H9 (cell line): ENCODE measurements at regions not wholly inside any gene's neighbourhood (a gene's known extent, or its start where the extent isn't known, plus 50 kb on each side); places are given as distances from the start of the nearest gene placed in this dataset.

Experiments used
- DNase-seq: peaks from one replicate; pipeline ENCODE4 v3.0.0-alpha.2; 2017
- H2AFZ ChIP-seq: one replicate; pipeline ENCODE4 v1.6.1; 2013; ENCODE audit warnings: mild to moderate bottlenecking, low read length, control low read depth, moderate library complexity
- H2AK5ac ChIP-seq: 2 replicates; pipeline ENCODE4 v1.6.1; 2013; ENCODE audit warnings: low read length, control low read depth, mixed read lengths; ENCODE audit not compliant: insufficient read length
- H2BK120ac ChIP-seq: one replicate; pipeline ENCODE4 v1.6.1; 2013; ENCODE audit warnings: low read depth, mild to moderate bottlenecking, low read length, control low read depth, inconsistent platforms; ENCODE audit not compliant: poor library complexity, severe bottlenecking
- H2BK12ac ChIP-seq: 2 replicates; pipeline ENCODE4 v1.6.1; 2013; ENCODE audit warnings: low read length, control low read depth, mixed read lengths, low read depth; ENCODE audit not compliant: insufficient read length
- H2BK15ac ChIP-seq: 2 replicates; pipeline ENCODE4 v1.6.1; 2013; ENCODE audit warnings: low read depth, low read length, control low read depth
- H2BK20ac ChIP-seq: one replicate; pipeline ENCODE4 v1.6.1; 2013; ENCODE audit warnings: low read depth, mild to moderate bottlenecking, low read length, control low read depth, inconsistent platforms; ENCODE audit not compliant: poor library complexity, severe bottlenecking
- H2BK5ac ChIP-seq: 2 replicates; pipeline ENCODE4 v1.6.1; 2013; ENCODE audit warnings: low read length, control low read depth, mixed read lengths; ENCODE audit not compliant: insufficient read length
- H3K14ac ChIP-seq: 2 replicates; pipeline ENCODE4 v1.6.1; 2013; ENCODE audit warnings: low read length, control low read depth; ENCODE audit not compliant: insufficient read depth
- H3K18ac ChIP-seq: 2 replicates; pipeline ENCODE4 v1.6.1; 2013; ENCODE audit warnings: low read depth, mild to moderate bottlenecking, mixed read lengths, low read length, control low read depth; ENCODE audit not compliant: insufficient read length
- H3K23ac ChIP-seq: 2 replicates; pipeline ENCODE4 v1.6.1; 2013; ENCODE audit warnings: low read length, control low read depth, mixed read lengths, low read depth; ENCODE audit not compliant: insufficient read length
- H3K23me2 ChIP-seq: 2 replicates; pipeline ENCODE4 v1.6.1; 2013; ENCODE audit warnings: low read depth, mild to moderate bottlenecking, mixed read lengths, low read length, control low read depth; ENCODE audit not compliant: insufficient read length, poor library complexity, severe bottlenecking
- H3K27ac ChIP-seq: 2 replicates; pipeline ENCODE4 v1.5.1; 2013; ENCODE audit warnings: low read length, control low read depth, mixed read lengths, low read depth; ENCODE audit not compliant: insufficient read length
- H3K27me3 ChIP-seq: 2 replicates; pipeline ENCODE4 v1.6.1; 2013; ENCODE audit warnings: low read length, control low read depth, inconsistent platforms; ENCODE audit not compliant: insufficient read depth
- H3K4ac ChIP-seq: 2 replicates; pipeline ENCODE4 v1.6.1; 2013; ENCODE audit warnings: low read depth, mild to moderate bottlenecking, control low read depth, inconsistent platforms, low read length, moderate library complexity
- H3K4me1 ChIP-seq: 2 replicates; pipeline ENCODE4 v1.6.1; 2013; ENCODE audit warnings: low read length, control low read depth, inconsistent platforms; ENCODE audit not compliant: insufficient read depth
- H3K4me2 ChIP-seq: 2 replicates; pipeline ENCODE4 v1.6.1; 2013; ENCODE audit warnings: low read length, control low read depth, mixed read lengths; ENCODE audit not compliant: insufficient read length, insufficient read depth
- H3K56ac ChIP-seq: 2 replicates; pipeline ENCODE4 v1.6.1; 2013; ENCODE audit warnings: low read depth, mild to moderate bottlenecking, mixed read lengths, low read length, control low read depth; ENCODE audit not compliant: insufficient read length
- H3K79me1 ChIP-seq: 2 replicates; pipeline ENCODE4 v1.6.1; 2013; ENCODE audit warnings: low read depth, mild to moderate bottlenecking, moderate library complexity, low read length, control low read depth, inconsistent platforms; ENCODE audit not compliant: insufficient read depth, poor library complexity, severe bottlenecking
- H3K79me2 ChIP-seq: 2 replicates; pipeline ENCODE4 v1.6.1; 2013; ENCODE audit warnings: low read length, control low read depth, inconsistent platforms; ENCODE audit not compliant: insufficient read depth
- H3K9ac ChIP-seq: 2 replicates; pipeline ENCODE4 v1.6.1; 2013; ENCODE audit warnings: low read length, control low read depth, mixed read lengths; ENCODE audit not compliant: insufficient read length; ENCODE audit errors: extremely low read depth
- H3K9me3 ChIP-seq: one replicate; pipeline ENCODE4 v1.6.1; 2013; ENCODE audit warnings: low read depth, low read length, inconsistent platforms; ENCODE audit not compliant: control insufficient read depth
- H3T11ph ChIP-seq: one replicate; pipeline ENCODE4 v1.6.1; 2013; ENCODE audit warnings: mild to moderate bottlenecking, low read length, control low read depth, inconsistent platforms
- H4K20me1 ChIP-seq: one replicate; pipeline ENCODE4 v1.6.1; 2013; ENCODE audit not compliant: control insufficient read depth, insufficient read length, insufficient read depth
- H4K5ac ChIP-seq: 2 replicates; pipeline ENCODE4 v1.6.1; 2013; ENCODE audit warnings: low read depth, mild to moderate bottlenecking, mixed read lengths, low read length, control low read depth; ENCODE audit not compliant: insufficient read length
- H4K8ac ChIP-seq: replicated peaks from 2 replicates; pipeline ENCODE4 v1.6.1; 2013; ENCODE audit warnings: low read length, control low read depth, mixed read lengths, low read depth; ENCODE audit not compliant: insufficient read length
- H4K91ac ChIP-seq: 2 replicates; pipeline ENCODE4 v1.6.1; 2013; ENCODE audit warnings: low read depth, mild to moderate bottlenecking, moderate library complexity, mixed read lengths, low read length, control low read depth; ENCODE audit not compliant: insufficient read length
- H3K27ac Mint-ChIP-seq, 3 experiments: 2 replicates in 2 of 3; 3 replicates in 1 of 3; pipeline ENCODE4 v1.8.0; 2020 to 2021; ENCODE audit warnings: mixed read lengths in 3 of 3, mild to moderate bottlenecking in 1 of 3, moderate library complexity in 1 of 3
- H3K27me3 Mint-ChIP-seq: 2 replicates; pipeline ENCODE4 v1.8.0; 2021; ENCODE audit warnings: low read depth, mild to moderate bottlenecking, moderate library complexity, mixed read lengths
- H3K36me3 Mint-ChIP-seq, 3 experiments: 2 replicates in 2 of 3; 3 replicates in 1 of 3; pipeline ENCODE4 v1.8.0; 2020 to 2021; ENCODE audit warnings: low read depth in 3 of 3, mixed read lengths in 3 of 3; ENCODE audit not compliant: insufficient read depth in 1 of 3
- H3K4me1 Mint-ChIP-seq, 2 experiments: 2 replicates each; pipeline ENCODE4 v1.8.0; 2020; ENCODE audit warnings: mixed read lengths in 2 of 2
- H3K4me3 Mint-ChIP-seq, 2 experiments: 2 replicates in 1 of 2; 3 replicates in 1 of 2; pipeline ENCODE4 v1.8.0; 2020 to 2021; ENCODE audit warnings: mild to moderate bottlenecking in 2 of 2, mixed read lengths in 2 of 2, moderate library complexity in 1 of 2
- H3K9me3 Mint-ChIP-seq, 2 experiments: 2 replicates in 1 of 2; 3 replicates in 1 of 2; pipeline ENCODE4 v1.8.0; 2020; ENCODE audit warnings: mild to moderate bottlenecking in 2 of 2, mixed read lengths in 2 of 2, moderate library complexity in 1 of 2
- CTCF ChIP-seq: fragments of 200-600 bp; sonication (generic); conservative IDR thresholded peaks from 3 replicates; pipeline ENCODE4 v1.8.0; 2021; ENCODE audit warnings: antibody characterized with exemption, mild to moderate bottlenecking
- WGBS: extraction: QIAGEN DNeasy Blood & Tissue Kit; methylation state at CpG from one replicate; pipeline ENCODE4 v1.1.7; 2013; ENCODE audit warnings: missing lambda C conversion rate, low lambda C conversion rate, mixed read lengths; ENCODE audit not compliant: insufficient read length; ENCODE audit errors: extremely low coverage; 5-methylcytosine and 5-hydroxymethylcytosine counted together

- Histone ChIP-seq H4K20me1 (no peaks in the 10 kb centered on the region), H4K5ac (no peak overlapping the region), H2BK15ac (no peak overlapping the region), H3T11ph (no peak overlapping the region), H3K79me1 (no peaks in the 10 kb centered on the region), H3K4ac (no peak overlapping the region), H2BK12ac (no peak overlapping the region), H3K23me2 (no peaks in the 10 kb centered on the region), H4K91ac (no peak overlapping the region), H3K23ac (no peak overlapping the region), H3K9ac (no peak overlapping the region), H4K8ac (no peak overlapping the region), H3K79me2 (no peaks in the 10 kb centered on the region), H3K27ac (no peak overlapping the region), H3K9me3 (no peaks in the 10 kb centered on the region), H2BK120ac (no peak overlapping the region), H3K27me3 (no peaks in the 10 kb centered on the region), H3K18ac (no peak overlapping the region), H3K56ac (no peak overlapping the region), H3K4me1 (peaks cover 11% of the 10 kb centered on the region; the same call in 1 of the 2 replicates), H3K4me2 (no peak overlapping the region), H2AK5ac (no peak overlapping the region), H2BK20ac (no peak overlapping the region), H2AFZ (no peak overlapping the region), H2BK5ac (no peak overlapping the region), H3K14ac (no peak overlapping the region)
- peaks cover 3% of the 10 kb centered on the region for H3K27me3 Mint-ChIP-seq
- H3K9me3 Mint-ChIP-seq = peaks cover 12 to 15% of the 10 kb centered on the region in 2 experiments
- no peak for TF ChIP-seq CTCF
- peaks cover 3 to 14% (median 4%) of the 10 kb centered on the region in 3 experiments; a peak in 6 of 7 replicates for H3K36me3 Mint-ChIP-seq
- WGBS = no CpG with 5 or more reads among the region's 4 CpGs
- H3K4me1 Mint-ChIP-seq = peaks cover 32 to 37% of the 10 kb centered on the region in 2 experiments
- no peak for DNase-seq
- H3K27ac Mint-ChIP-seq = no peak overlapping the region
- no peak overlapping the region for H3K4me3 Mint-ChIP-seq
Observed at GRCh38 chr10:128187788-128188185, 61.6 kb upstream of the MKI67 start.
